ENCODE measurements at regions not wholly inside any gene's neighbourhood (a gene's known extent, or its start where the extent isn't known, plus 50 kb on each side); places are given as distances from the start of the nearest gene placed in this dataset.
"Not testable (repeated sequence)": the region's sequence is repeated elsewhere in the genome, so short reads cannot be mapped to it uniquely, and the experiment has no call there.

DNA sequence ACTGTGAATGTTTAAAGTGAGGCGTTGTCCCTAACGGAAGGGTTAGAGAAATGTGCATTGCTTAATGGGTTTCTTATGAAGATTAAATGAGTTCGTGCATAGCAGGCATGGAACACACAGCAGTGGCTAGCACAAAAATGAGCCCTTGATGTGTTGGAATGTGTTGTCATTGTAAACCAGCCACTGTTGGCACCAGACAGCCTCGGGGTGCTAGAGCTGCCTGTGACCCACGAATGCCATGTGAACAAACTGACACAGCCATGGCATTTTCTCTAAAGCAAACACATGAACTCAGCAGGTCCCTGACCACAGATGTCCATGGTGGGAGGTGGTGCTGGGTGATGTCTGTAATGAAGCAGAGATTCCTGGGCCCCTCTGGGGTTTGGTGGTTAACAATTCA lies 111.1 kb upstream of the DPP6 start:
- DNase-seq (ENCODE audit: low read depth) = no peak
- no peak overlapping the region for H3K4me3 ChIP-seq (ENCODE audit: low read depth, low read length)
- no peak for TF ChIP-seq CTCF (conservative IDR thresholded peaks at IDR 0.05; ENCODE audit: low read depth, low read length)

GRCh38 chr7:153942036-153942435 lies 110.2 kb upstream of the DPP6 start:
- no peak for DNase-seq (ENCODE audit: low read depth)
- H3K4me3 ChIP-seq (ENCODE audit: low read depth, low read length) = no peak overlapping the region
- no peak for TF ChIP-seq CTCF (conservative IDR thresholded peaks at IDR 0.05; ENCODE audit: low read depth, low read length)

- no peak overlapping the region for H3K4me3 ChIP-seq (ENCODE audit: low read depth, low read length)
- TF ChIP-seq CTCF (conservative IDR thresholded peaks at IDR 0.05; ENCODE audit: low read depth, low read length) = no peak
- DNase-seq (ENCODE audit: low read depth) = no peak
Measured at GRCh38 chr7:153943457-153943856, 108.7 kb upstream of the DPP6 start.

DNA sequence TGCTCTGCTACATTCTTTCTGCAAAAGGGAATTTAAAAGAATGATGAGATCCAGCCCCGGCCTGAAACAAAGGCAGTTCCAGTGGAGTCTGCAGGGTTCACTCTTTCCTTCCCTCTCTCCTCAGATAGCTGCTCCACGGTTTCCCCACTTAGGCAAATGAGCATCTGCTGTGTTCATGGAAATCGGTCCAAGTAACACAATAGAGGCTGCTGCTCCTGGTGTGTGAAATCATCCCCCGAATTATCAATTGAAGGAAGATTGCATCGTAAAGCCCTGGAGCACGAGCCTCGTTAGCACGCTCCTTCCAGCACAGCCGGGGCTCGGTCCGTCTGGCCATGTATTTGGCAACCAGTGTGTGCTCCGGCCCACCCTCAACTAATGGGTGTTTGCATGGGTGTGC lies 108.3 kb upstream of the DPP6 start:
- H3K4me3 ChIP-seq (ENCODE audit: low read depth, low read length) = no peak overlapping the region
- DNase-seq (ENCODE audit: low read depth) = no peak
- TF ChIP-seq CTCF (conservative IDR thresholded peaks at IDR 0.05; ENCODE audit: low read depth, low read length) = no peak

GRCh38 chr7:153948060-153948459 lies 104.1 kb upstream of the DPP6 start:
- H3K4me3 ChIP-seq (ENCODE audit: low read depth, low read length) = no peak overlapping the region
- DNase-seq (ENCODE audit: low read depth) = no peak
- TF ChIP-seq CTCF (conservative IDR thresholded peaks at IDR 0.05; ENCODE audit: low read depth, low read length) = no peak

DNA sequence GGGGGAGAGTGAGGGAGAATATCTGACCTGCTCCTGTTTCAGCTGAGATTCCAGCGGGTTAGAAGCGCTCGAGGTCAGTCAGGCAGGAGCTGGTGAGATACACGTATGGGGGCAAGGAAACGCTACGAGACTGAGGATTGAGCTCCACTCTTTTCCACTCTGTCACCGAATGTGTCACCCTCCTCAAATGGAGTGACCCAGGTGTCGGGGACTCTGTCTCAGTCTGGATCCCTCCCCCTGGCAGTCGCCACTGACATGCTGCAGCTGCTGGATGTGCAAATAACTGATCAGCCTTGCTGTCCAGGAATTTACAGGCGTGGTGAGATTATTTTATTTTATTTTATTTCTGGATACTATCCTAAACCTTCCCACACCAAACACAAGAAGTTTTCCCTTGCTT lies 100.9 kb upstream of the DPP6 start:
- no peak overlapping the region for H3K4me3 ChIP-seq (ENCODE audit: low read depth, low read length)
- no peak for DNase-seq (ENCODE audit: low read depth)
- TF ChIP-seq CTCF (conservative IDR thresholded peaks at IDR 0.05; ENCODE audit: low read depth, low read length) = no peak

- H3K4me3 ChIP-seq (ENCODE audit: low read depth, low read length) = no peak overlapping the region
- no peak for TF ChIP-seq CTCF (conservative IDR thresholded peaks at IDR 0.05; ENCODE audit: low read depth, low read length)
- DNase-seq (ENCODE audit: low read depth) = no peak
Measured at GRCh38 chr7:153954477-153954876, 97.7 kb upstream of the DPP6 start.

DNA sequence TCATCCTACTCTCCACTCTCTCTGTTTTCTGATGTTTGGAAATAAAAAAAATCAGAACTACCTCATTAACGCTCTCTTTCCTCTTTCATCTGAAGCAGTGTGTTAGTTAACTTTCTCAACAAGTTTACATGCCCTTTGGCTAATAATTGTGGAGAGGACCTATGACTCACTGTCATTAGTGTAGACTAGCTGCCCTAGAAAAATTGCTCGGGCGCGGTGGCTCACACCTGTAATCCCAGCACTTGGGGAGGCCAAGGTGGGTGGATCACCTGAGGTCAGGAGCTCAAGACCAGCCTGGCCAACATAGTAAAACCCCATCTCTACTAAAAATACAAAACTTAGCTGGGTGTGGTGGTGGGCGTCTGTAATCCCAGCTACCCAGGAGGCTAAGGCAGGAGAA lies 94.5 kb upstream of the DPP6 start:
- H3K4me3 ChIP-seq (ENCODE audit: low read depth, low read length); DNase-seq (ENCODE audit: low read depth): not testable (repeated sequence)

DNA sequence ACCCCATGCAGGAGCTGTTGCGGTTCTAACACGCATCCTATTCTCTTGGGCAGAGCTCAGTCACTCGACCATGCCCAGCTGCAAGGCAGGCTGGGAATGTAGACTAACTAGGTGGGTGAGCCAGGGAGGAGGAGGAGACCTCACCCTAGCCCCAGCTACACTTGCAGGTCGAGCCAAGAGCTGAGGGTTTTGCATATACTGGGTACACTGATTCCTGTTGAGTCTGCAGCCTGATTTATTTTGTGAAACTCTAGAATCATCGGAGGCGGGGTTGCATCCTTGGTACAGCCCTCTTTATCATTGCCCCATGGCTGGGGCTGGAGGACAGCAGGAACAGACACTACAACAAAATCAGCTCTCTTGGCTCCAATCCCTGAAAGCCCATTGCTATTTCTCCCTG lies 93.8 kb upstream of the DPP6 start:
- DNase-seq (ENCODE audit: low read depth); H3K4me3 ChIP-seq (ENCODE audit: low read depth, low read length): not testable (repeated sequence)

GRCh38 chr7:153958789-153959188 lies 93.4 kb upstream of the DPP6 start:
- H3K4me3 ChIP-seq (ENCODE audit: low read depth, low read length); DNase-seq (ENCODE audit: low read depth): not testable (repeated sequence)

- not testable (repeated sequence) for H3K4me3 ChIP-seq (ENCODE audit: low read depth, low read length); DNase-seq (ENCODE audit: low read depth)
Measured at GRCh38 chr7:153964481-153965112, 87.6 kb upstream of the DPP6 start.
